Activated CD4-positive, alpha-beta T cell treated with anti-CD3 and anti-CD28 coated beads, Interleukin-2, amount 50 U/mL, for 4 hours (primary cell): ENCODE measurements at regions not wholly inside any gene's neighbourhood (a gene's known extent, or its start where the extent isn't known, plus 50 kb on each side); places are given as distances from the start of the nearest gene placed in this dataset.
"Not testable (repeated sequence)": the region's sequence is repeated elsewhere in the genome, so short reads cannot be mapped to it uniquely, and the experiment has no call there.

ENCODE experiments used
- DNase-seq, 2 experiments: peaks; one replicate each; pipeline ENCODE4 v3.0.0-alpha.2; 2020

- no peak for DNase-seq
These were observed 128.2 kb downstream of the PPIAL4G start for GRCh38 chr1:148354913-148355308.

- DNase-seq, result no peak
These were observed 128.7 kb downstream of the PPIAL4G start for GRCh38 chr1:148354284-148354912.

- DNase-seq, result no peak
These were observed 129.4 kb downstream of the PPIAL4G start for GRCh38 chr1:148353461-148354283.

- DNase-seq, result no peak
These were observed 130.5 kb downstream of the PPIAL4G start for GRCh38 chr1:148352470-148353053.

GRCh38 chr1:148347781-148348180, 135.3 kb downstream of the PPIAL4G start:
- no peak for DNase-seq

GRCh38 chr1:148345659-148346151, 137.4 kb downstream of the PPIAL4G start:
- DNase-seq, result peak in 1 of 2 experiments; percentile 32

- not testable (repeated sequence) for DNase-seq
These were observed 138.5 kb downstream of the PPIAL4G start for GRCh38 chr1:148344651-148345050.

- not testable (repeated sequence) for DNase-seq
These were observed 141.4 kb downstream of the PPIAL4G start for GRCh38 chr1:148341729-148342128.

- DNase-seq, result not testable (repeated sequence)
These were observed 146.8 kb downstream of the PPIAL4G start for GRCh38 chr1:148336121-148336918.

- peak; percentile 55 to 57 for DNase-seq
These were observed 148.6 kb downstream of the PPIAL4G start for GRCh38 chr1:148334339-148335130.

- no peak for DNase-seq
These were observed 149.2 kb downstream of the PPIAL4G start for GRCh38 chr1:148333875-148334338.

- DNase-seq, result no peak
These were observed 154.2 kb downstream of the PPIAL4G start for GRCh38 chr1:148328884-148329283.

GRCh38 chr1:148325031-148325430, 158.1 kb downstream of the PPIAL4G start:
- not testable (repeated sequence) for DNase-seq

GRCh38 chr1:148324465-148324864, 158.6 kb downstream of the PPIAL4G start:
- not testable (repeated sequence) for DNase-seq

GRCh38 chr1:148320079-148320478, 163.0 kb downstream of the PPIAL4G start:
- DNase-seq, result not testable (repeated sequence)

- DNase-seq, result no peak
These were observed 164.2 kb downstream of the PPIAL4G start for GRCh38 chr1:148318904-148319242.

GRCh38 chr1:148318123-148318903, 164.8 kb downstream of the PPIAL4G start:
- peak; percentile 21 to 32 for DNase-seq

- no peak for DNase-seq
These were observed 165.4 kb upstream of the NBPF11 start for GRCh38 chr1:148317288-148317985.

- no peak for DNase-seq
These were observed 163.2 kb upstream of the NBPF11 start for GRCh38 chr1:148315071-148315811.

- DNase-seq, result no peak
These were observed 158.7 kb upstream of the NBPF11 start for GRCh38 chr1:148310807-148311206.
